ENCODE measurements at regions not wholly inside any gene's neighbourhood (a gene's known extent, or its start where the extent isn't known, plus 50 kb on each side); places are given as distances from the start of the nearest gene placed in this dataset.

DNA sequence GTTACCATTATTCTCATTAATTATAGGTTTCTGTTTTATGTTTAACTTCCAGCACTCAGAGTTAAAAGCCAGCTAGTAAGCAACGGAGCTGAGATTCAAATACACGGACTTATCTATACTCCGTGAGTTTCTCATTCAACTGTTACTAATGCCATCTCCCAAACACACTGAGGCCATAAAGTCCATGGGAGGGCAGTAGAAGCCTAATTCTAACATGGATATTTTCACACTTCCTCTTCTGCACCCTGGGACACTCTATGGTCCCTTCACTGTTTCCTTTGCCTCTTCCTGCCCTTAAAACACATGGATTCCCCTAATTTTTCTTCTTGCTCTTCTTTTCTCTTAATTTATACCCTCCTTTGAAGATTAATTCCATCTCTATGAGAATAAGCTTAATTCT is 245.0 kb downstream of the KLF13 start:
- no peak overlapping the region for H3K4me2 ChIP-seq (ENCODE audit: low read length)
- no peaks in the 10 kb centered on the region for H3K36me3 ChIP-seq (ENCODE audit: low read depth, low read length)
- CTCF ChIA-PET = no interaction called here
- DNase-seq = peak; percentile 33
- intact Hi-C loops (cut with micrococcal nuclease) = no loop called here
- H3K9me2 ChIP-seq (replicated peaks; ENCODE audit: low read length) = no peaks in the 10 kb centered on the region
- peaks cover 28% of the 10 kb centered on the region for H3K27me3 ChIP-seq (ENCODE audit: low read length)
- POLR2A ChIA-PET (ENCODE audit: unreplicated experiment) = no interaction called here
- no peak overlapping the region for H3K27ac ChIP-seq (ENCODE audit: low read length)
- H3K9ac ChIP-seq (ENCODE audit: low read length) = no peak overlapping the region
- H3K9me3 ChIP-seq (ENCODE audit: low read length) = no peaks in the 10 kb centered on the region
- no peaks in the 10 kb centered on the region for H3K79me2 ChIP-seq (ENCODE audit: low read length)
- H3K4me3 ChIP-seq (ENCODE audit: low read length) = no peak overlapping the region
- H2AFZ ChIP-seq (ENCODE audit: low read length) = no peak overlapping the region
- TF ChIP-seq EZH2phosphoT487 (IDR thresholded peaks at IDR 0.05; ENCODE audit: borderline replicate concordance, low read length) (no peak), EZH2 (IDR thresholded peaks at IDR 0.05; ENCODE audit: low read length, unreplicated experiment) (no peak)
- TF ChIP-seq, protein P1, sequence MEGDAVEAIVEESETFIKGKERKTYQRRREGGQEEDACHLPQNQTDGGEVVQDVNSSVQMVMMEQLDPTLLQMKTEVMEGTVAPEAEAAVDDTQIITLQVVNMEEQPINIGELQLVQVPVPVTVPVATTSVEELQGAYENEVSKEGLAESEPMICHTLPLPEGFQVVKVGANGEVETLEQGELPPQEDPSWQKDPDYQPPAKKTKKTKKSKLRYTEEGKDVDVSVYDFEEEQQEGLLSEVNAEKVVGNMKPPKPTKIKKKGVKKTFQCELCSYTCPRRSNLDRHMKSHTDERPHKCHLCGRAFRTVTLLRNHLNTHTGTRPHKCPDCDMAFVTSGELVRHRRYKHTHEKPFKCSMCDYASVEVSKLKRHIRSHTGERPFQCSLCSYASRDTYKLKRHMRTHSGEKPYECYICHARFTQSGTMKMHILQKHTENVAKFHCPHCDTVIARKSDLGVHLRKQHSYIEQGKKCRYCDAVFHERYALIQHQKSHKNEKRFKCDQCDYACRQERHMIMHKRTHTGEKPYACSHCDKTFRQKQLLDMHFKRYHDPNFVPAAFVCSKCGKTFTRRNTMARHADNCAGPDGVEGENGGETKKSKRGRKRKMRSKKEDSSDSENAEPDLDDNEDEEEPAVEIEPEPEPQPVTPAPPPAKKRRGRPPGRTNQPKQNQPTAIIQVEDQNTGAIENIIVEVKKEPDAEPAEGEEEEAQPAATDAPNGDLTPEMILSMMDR (conservative IDR thresholded peaks at IDR 0.05; ENCODE audit: low read depth, low read length) = peak; percentile 38; the same call in 1 of the 2 replicates
- H3F3A ChIP-seq (ENCODE audit: low read length, unreplicated experiment) = no peaks in the 10 kb centered on the region
- H4K20me1 ChIP-seq (ENCODE audit: low read length) = no peaks in the 10 kb centered on the region
- no TSS peak for BruUV-seq (replicated peaks)
- ATAC-seq = no peak
- no peaks in the 10 kb centered on the region for H3K4me1 ChIP-seq (ENCODE audit: insufficient read depth, low read length)

DNA sequence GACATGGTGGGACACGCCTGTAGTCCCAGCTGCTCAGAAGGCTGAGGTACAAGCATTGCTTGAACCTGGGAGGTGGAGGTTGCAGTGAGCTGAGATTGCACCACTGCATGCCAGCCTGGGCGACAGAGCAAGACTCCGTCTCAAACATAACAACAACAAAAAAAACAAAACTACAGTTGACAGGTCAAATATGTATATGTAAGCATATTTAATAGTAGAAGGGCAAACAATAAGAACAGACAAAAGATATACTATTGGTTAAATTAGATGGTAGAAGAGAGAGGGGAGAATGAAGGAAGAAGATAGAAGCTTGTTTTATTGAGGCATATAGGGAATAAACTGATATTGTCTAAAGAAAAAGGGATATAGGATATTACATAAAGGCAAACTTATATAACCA is 247.1 kb downstream of the KLF13 start:
- TF ChIP-seq EZH2 (IDR thresholded peaks at IDR 0.05; ENCODE audit: low read length, unreplicated experiment) = no peak
- TF ChIP-seq, protein P1 (conservative IDR thresholded peaks at IDR 0.05; ENCODE audit: low read depth, low read length) = no peak
- no peaks in the 10 kb centered on the region for H3F3A ChIP-seq (ENCODE audit: low read length, unreplicated experiment)
- no peak overlapping the region for H2AFZ ChIP-seq (ENCODE audit: low read length)
- H3K4me2 ChIP-seq (ENCODE audit: low read length) = no peak overlapping the region
- H3K9me2 ChIP-seq (replicated peaks; ENCODE audit: low read length) = no peaks in the 10 kb centered on the region
- no peak overlapping the region for H3K27ac ChIP-seq (ENCODE audit: low read length)
- H4K20me1 ChIP-seq (ENCODE audit: low read length) = no peaks in the 10 kb centered on the region
- no peak for ATAC-seq
- BruUV-seq (replicated peaks) = no TSS peak
- intact Hi-C loops (cut with micrococcal nuclease) = no loop called here
- H3K4me3 ChIP-seq (ENCODE audit: low read length) = no peak overlapping the region
- no peaks in the 10 kb centered on the region for H3K36me3 ChIP-seq (ENCODE audit: low read depth, low read length)
- ChIA-PET CTCF (no interaction called here), POLR2A (ENCODE audit: unreplicated experiment) (no interaction called here)
- H3K4me1 ChIP-seq (ENCODE audit: insufficient read depth, low read length) = no peaks in the 10 kb centered on the region
- H3K9me3 ChIP-seq (ENCODE audit: low read length) = no peaks in the 10 kb centered on the region
- DNase-seq = no peak
- H3K9ac ChIP-seq (ENCODE audit: low read length) = no peak overlapping the region
- H3K79me2 ChIP-seq (ENCODE audit: low read length) = no peaks in the 10 kb centered on the region
- H3K27me3 ChIP-seq (ENCODE audit: low read length) = peaks cover 36% of the 10 kb centered on the region

DNA sequence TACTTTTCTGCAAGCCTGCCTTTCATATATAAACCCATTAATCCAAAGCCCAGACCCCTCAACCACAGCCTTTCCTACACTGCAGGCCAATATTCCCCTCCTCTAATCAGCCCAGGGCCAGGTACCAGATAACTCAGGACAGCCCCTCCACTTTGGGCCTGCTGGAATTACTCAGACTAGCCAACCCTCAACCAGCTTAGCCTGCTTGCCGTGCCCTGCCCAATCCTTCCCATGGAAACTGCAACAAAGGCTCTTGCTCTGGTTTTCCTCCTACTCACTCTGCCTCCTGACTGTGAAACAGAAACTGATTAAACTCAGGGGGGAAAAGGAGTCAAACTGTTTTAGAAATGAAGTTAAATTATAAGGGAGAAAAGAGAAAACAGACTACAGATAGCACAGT is 248.1 kb downstream of the KLF13 start:
- Histone ChIP-seq H3F3A (ENCODE audit: low read length, unreplicated experiment) (no peaks in the 10 kb centered on the region), H3K9ac (ENCODE audit: low read length) (no peak overlapping the region), H3K9me2 (replicated peaks; ENCODE audit: low read length) (no peaks in the 10 kb centered on the region), H3K27me3 (ENCODE audit: low read length) (peaks cover 26% of the 10 kb centered on the region), H3K4me2 (ENCODE audit: low read length) (no peak overlapping the region), H3K36me3 (ENCODE audit: low read depth, low read length) (no peaks in the 10 kb centered on the region), H4K20me1 (ENCODE audit: low read length) (no peaks in the 10 kb centered on the region), H3K79me2 (ENCODE audit: low read length) (no peaks in the 10 kb centered on the region), H3K9me3 (ENCODE audit: low read length) (no peaks in the 10 kb centered on the region), H3K27ac (ENCODE audit: low read length) (no peak overlapping the region), H3K4me3 (ENCODE audit: low read length) (no peak overlapping the region), H2AFZ (ENCODE audit: low read length) (no peak overlapping the region), H3K4me1 (ENCODE audit: insufficient read depth, low read length) (no peaks in the 10 kb centered on the region)
- no TSS peak for BruUV-seq (replicated peaks)
- ATAC-seq = no peak
- TF ChIP-seq EZH2phosphoT487 (IDR thresholded peaks at IDR 0.05; ENCODE audit: borderline replicate concordance, low read length) = no peak
- TF ChIP-seq, protein P1 (conservative IDR thresholded peaks at IDR 0.05; ENCODE audit: low read depth, low read length) = no peak
- no peak for TF ChIP-seq EZH2 (IDR thresholded peaks at IDR 0.05; ENCODE audit: low read length, unreplicated experiment)
- ChIA-PET POLR2A (ENCODE audit: unreplicated experiment) (no interaction called here), CTCF (no interaction called here)
- no peak for DNase-seq
- intact Hi-C loops (cut with micrococcal nuclease) = no loop called here

Data from PC-3 (cell line).